K562 (cell line): ENCODE measurements at regions not wholly inside any gene's neighbourhood (a gene's known extent, or its start where the extent isn't known, plus 50 kb on each side); places are given as distances from the start of the nearest gene placed in this dataset.

Experiments used
- ATAC-seq: fragments of 200-7000 bp; cut with Tn5 transposase; 3 replicates; pipeline ENCODE4 v1.9.1; 2020; ENCODE audit warnings: moderate library complexity
- BruUV-seq: library from RNA; stranded (reverse); fragments of 400-500 nt; replicated peaks from 2 replicates; lab custom pipeline; 2021; lab: Mats Ljungman, UMichigan
- CTCF ChIA-PET: fragments of 300-600 bp; formaldehyde crosslinking; extraction: SDS; loops from one replicate; lab custom pipeline; 2021; ENCODE audit warnings: low intra/inter-chr PET ratio; lab: Yijun Ruan, JAX
- POLR2A ChIA-PET: fragments of 300-600, 350-650 bp; sonication (Branson Sonifier 250); formaldehyde crosslinking; extraction: SDS; loops from one replicate; lab custom pipeline; 2021; ENCODE audit warnings: antibody characterized with exemption, inconsistent platforms; lab: Yijun Ruan, JAX
- DNase-seq, 4 experiments: peaks; one replicate each; pipeline versions ENCODE4 v3.0.0 to v3.0.0-alpha.2; 2011 to 2018; ENCODE audit warnings: low spot score in 3 of 4, mixed read lengths in 3 of 4; ENCODE audit errors: extremely low read depth in 1 of 4
- FAIRE-seq: peaks from 2 replicates; lab custom pipeline; 2011; peaks lifted over from hg19 to GRCh38; lab: Jason Lieb, UNC
- H2AFZ ChIP-seq: 2 replicates; pipeline ENCODE4 v1.6.0; 2011; ENCODE audit warnings: low read depth, low read length, control low read depth, inconsistent platforms
- H3K27ac ChIP-seq: fragments of 200-600 bp; 3 replicates; pipeline ENCODE4 v1.8.0; 2011; ENCODE audit warnings: low read depth, mild to moderate bottlenecking, control low read depth, inconsistent platforms, low read length, moderate library complexity, mixed read lengths; ENCODE audit errors: extremely low read depth
- H3K27me3 ChIP-seq, 2 experiments: fragments of 300-600 bp in 1 of 2; 2 replicates in 1 of 2; 3 replicates in 1 of 2; pipeline versions ENCODE4 v1.6.0 to v1.8.0; 2011; ENCODE audit warnings: inconsistent platforms in 2 of 2, low read length in 2 of 2, mild to moderate bottlenecking in 1 of 2, mixed read lengths in 1 of 2, moderate library complexity in 1 of 2; ENCODE audit not compliant: control insufficient read depth in 2 of 2, insufficient read depth in 2 of 2
- H3K36me3 ChIP-seq: fragments of 300-600 bp; 3 replicates; pipeline ENCODE4 v1.8.0; 2011; ENCODE audit warnings: mild to moderate bottlenecking, low read length, inconsistent platforms; ENCODE audit not compliant: control insufficient read depth, insufficient read depth
- H3K4me1 ChIP-seq, 2 experiments: fragments of 200-600 bp in 1 of 2; replicated peaks in 1 of 2; 2 replicates in 1 of 2; 3 replicates in 1 of 2; pipeline versions ENCODE4 v1.5.1 to v1.8.0; 2011; ENCODE audit warnings: inconsistent platforms in 2 of 2, low read length in 2 of 2, mild to moderate bottlenecking in 1 of 2, mixed read lengths in 1 of 2, moderate library complexity in 1 of 2; ENCODE audit not compliant: control insufficient read depth in 2 of 2, insufficient read depth in 2 of 2
- H3K4me2 ChIP-seq: 2 replicates; pipeline ENCODE4 v1.6.1; 2011; ENCODE audit warnings: low read length, control low read depth, inconsistent platforms, mixed read lengths; ENCODE audit not compliant: insufficient read depth
- H3K4me3 ChIP-seq: fragments of 200-600 bp; sonication (generic), shearing (Covaris generic); 2 replicates; pipeline ENCODE4 v1.5.1; 2016; ENCODE audit warnings: control low read depth, inconsistent platforms
- H3K79me2 ChIP-seq: fragments of 200-600 bp; 3 replicates; pipeline ENCODE4 v1.8.0; 2011; ENCODE audit warnings: low read length, inconsistent platforms; ENCODE audit not compliant: control insufficient read depth, insufficient read depth
- H3K9ac ChIP-seq, 2 experiments: 2 replicates each; pipeline versions ENCODE4 v1.6.0 to v1.6.1; 2011; ENCODE audit warnings: low read depth in 2 of 2, low read length in 2 of 2, control low read depth in 1 of 2, inconsistent platforms in 1 of 2, mild to moderate bottlenecking in 1 of 2, mixed read lengths in 1 of 2; ENCODE audit not compliant: insufficient read depth in 1 of 2
- H3K9me1 ChIP-seq: one replicate; pipeline ENCODE4 v1.6.0; 2011; ENCODE audit warnings: inconsistent platforms, mild to moderate bottlenecking, low read length, moderate library complexity; ENCODE audit not compliant: control insufficient read depth, insufficient read depth
- H3K9me3 ChIP-seq: replicated peaks from 2 replicates; pipeline ENCODE4 v1.5.1; 2011; ENCODE audit warnings: low read depth, low read length, inconsistent platforms; ENCODE audit not compliant: control insufficient read depth, insufficient read depth
- H4K20me1 ChIP-seq: replicated peaks from 2 replicates; pipeline ENCODE4 v1.6.1; 2011; ENCODE audit warnings: low read length, inconsistent platforms, mixed read lengths; ENCODE audit not compliant: control insufficient read depth, insufficient read depth
- ATF7 ChIP-seq: fragments of 450-650 bp; IDR thresholded peaks from 2 replicates; pipeline ENCODE4 v1.7.1; 2014; ENCODE audit warnings: mild to moderate bottlenecking, moderate library complexity
- DIDO1 ChIP-seq: fragments of 450-650 bp; IDR thresholded peaks from 2 replicates; pipeline ENCODE4 v1.6.1; 2016; ENCODE audit warnings: low read depth, missing biosample characterization, missing genetic modification characterization
- EZH2 ChIP-seq: IDR thresholded peaks from 2 replicates; pipeline ENCODE4 v1.6.1; 2012; ENCODE audit warnings: low read depth, mild to moderate bottlenecking, inconsistent platforms, low read length, borderline replicate concordance
- HDAC8 ChIP-seq: fragments of 450-650 bp; IDR thresholded peaks from 2 replicates; pipeline ENCODE4 v1.6.1; 2016; ENCODE audit warnings: mild to moderate bottlenecking, missing genetic modification characterization, moderate library complexity, missing compliant biosample characterization
- MAFG ChIP-seq: fragments of 450-650 bp; conservative IDR thresholded peaks from 2 replicates; pipeline ENCODE4 v1.6.1; 2016; ENCODE audit warnings: missing genetic modification characterization, missing compliant biosample characterization
- NR2C2 ChIP-seq, 2 experiments: fragments of 200-800 bp in 1 of 2; sonication (Bioruptor generic) in 1 of 2; sonication (generic) in 1 of 2; formaldehyde crosslinking in 1 of 2; IDR thresholded peaks; 2 replicates each; pipeline versions ENCODE4 v1.6.1 to v1.8.0; 2016 to 2022; ENCODE audit warnings: mild to moderate bottlenecking in 1 of 2, missing compliant biosample characterization in 1 of 2, missing genetic modification characterization in 1 of 2, missing genetic modification reagents in 1 of 2
- POLR2B ChIP-seq: fragments of 450-650 bp; IDR thresholded peaks from 2 replicates; pipeline ENCODE4 v1.6.1; 2018; ENCODE audit warnings: low read depth; ENCODE audit not compliant: partially characterized antibody
- RBM22 ChIP-seq: fragments of 200-400 bp; formaldehyde crosslinking; IDR thresholded peaks from 2 replicates; pipeline ENCODE4 v1.6.1; 2018; ENCODE audit warnings: low read length, low read depth; ENCODE audit not compliant: poor library complexity, severe bottlenecking
- XRCC3 ChIP-seq: fragments of 450-650 bp; IDR thresholded peaks from 2 replicates; pipeline ENCODE4 v1.6.1; 2017; ENCODE audit warnings: mild to moderate bottlenecking, moderate library complexity
- ZNF444 ChIP-seq: fragments of 250-450 bp; sonication (Bioruptor Pico); IDR thresholded peaks from 2 replicates; pipeline ENCODE4 v1.4.0; 2020; ENCODE audit warnings: mild to moderate bottlenecking, moderate library complexity
- WGBS: fragments of 100-300 bp; shearing (Covaris generic); methylation state at CpG from one replicate; pipeline ENCODE4 v1.1.6; 2016; ENCODE audit warnings: low coverage, mixed read lengths; ENCODE audit not compliant: insufficient coverage; ENCODE audit errors: missing lambda C conversion rate; 5-methylcytosine and 5-hydroxymethylcytosine counted together
- in situ Hi-C: fragments of 300-500 bp; cut with MboI; formaldehyde crosslinking; loops from 4 replicates; pipeline ENCODE4 v1.15.0; 2018; ENCODE audit warnings: inconsistent platforms, mixed read lengths
- intact Hi-C: fragments of 100-400 bp; cut with micrococcal nuclease; formaldehyde crosslinking; loops from 2 replicates; pipeline ENCODE4 v1.14.2; 2022
- TF ChIP-seq, protein P1 (sequence below): sonication (generic); formaldehyde crosslinking; IDR thresholded peaks from 2 replicates; pipeline ENCODE4 v1.8.1; 2022; ENCODE audit warnings: missing genetic modification reagents
- TF ChIP-seq, protein P2 (sequence below): fragments of 450-650 bp; formaldehyde crosslinking; IDR thresholded peaks from 2 replicates; pipeline ENCODE4 v1.4.0; 2020; ENCODE audit warnings: mild to moderate bottlenecking, mixed read lengths
- TF ChIP-seq, protein P3 (sequence below): sonication (generic); formaldehyde crosslinking; IDR thresholded peaks from 2 replicates; pipeline ENCODE4 v1.8.0; 2023; ENCODE audit warnings: missing genetic modification reagents, mild to moderate bottlenecking, borderline replicate concordance
- TF ChIP-seq, protein P4 (sequence below): fragments of 450-650 bp; formaldehyde crosslinking; IDR thresholded peaks from 2 replicates; pipeline ENCODE4 v1.4.0; 2020; ENCODE audit warnings: mild to moderate bottlenecking, moderate library complexity

DNA sequence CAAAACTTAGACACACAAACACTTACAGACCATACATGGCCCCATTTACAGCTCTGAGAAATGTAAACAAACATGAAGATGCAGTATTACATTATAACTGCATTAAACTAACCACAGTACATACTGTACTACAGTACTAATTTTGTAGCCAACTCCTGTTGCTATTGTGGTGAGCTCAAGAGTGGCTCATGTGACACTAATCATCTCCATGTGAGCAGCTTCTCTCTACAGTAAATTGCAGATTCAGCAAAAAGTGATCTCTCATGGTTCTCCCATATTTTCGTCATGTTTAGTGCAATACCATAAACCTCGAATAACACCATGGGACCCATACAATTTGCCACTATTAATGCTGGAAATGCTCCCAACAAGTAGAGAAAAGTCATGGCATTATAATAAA, 860.4 kb downstream of the EPHA7 start:
- no peaks in the 10 kb centered on the region for H4K20me1 ChIP-seq
- ChIA-PET POLR2A (no interaction called here), CTCF (no interaction called here)
- H3K4me2 ChIP-seq, result no peak overlapping the region
- in situ Hi-C loops, result no loop called here
- no peaks in the 10 kb centered on the region for H3K9me3 ChIP-seq
- H3K36me3 ChIP-seq, result no peaks in the 10 kb centered on the region
- intact Hi-C loops, result no loop called here
- ATAC-seq (no peak), FAIRE-seq (no peak), DNase-seq (no peak)
- H3K9ac ChIP-seq, result no peak overlapping the region
- no peaks in the 10 kb centered on the region for H3K27me3 ChIP-seq
- no peaks in the 10 kb centered on the region for H3K79me2 ChIP-seq
- no peaks in the 10 kb centered on the region for H3K9me1 ChIP-seq
- no TSS peak for BruUV-seq
- H3K4me3 ChIP-seq, result no peak overlapping the region
- H2AFZ ChIP-seq, result no peak overlapping the region
- H3K27ac ChIP-seq, result no peak overlapping the region
- no peaks in the 10 kb centered on the region for H3K4me1 ChIP-seq
- 0% methylated on average over 2 of the region's 2 CpGs for WGBS
- TF ChIP-seq DIDO1 (tag) (no peak), RBM22 (no peak), EZH2 (no peak), MAFG (tag) (peak; percentile 75), POLR2B (no peak), NR2C2 (CRISPR knock-in tag; IDR thresholded peaks at IDR 0.05) (no peak), NR2C2 (tag; IDR thresholded peaks at IDR 0.05) (no peak), HDAC8 (tag) (no peak), XRCC3 (no peak), ATF7 (no peak), ZNF444 (CRISPR knock-in tag) (no peak)
- TF ChIP-seq, protein P1, sequence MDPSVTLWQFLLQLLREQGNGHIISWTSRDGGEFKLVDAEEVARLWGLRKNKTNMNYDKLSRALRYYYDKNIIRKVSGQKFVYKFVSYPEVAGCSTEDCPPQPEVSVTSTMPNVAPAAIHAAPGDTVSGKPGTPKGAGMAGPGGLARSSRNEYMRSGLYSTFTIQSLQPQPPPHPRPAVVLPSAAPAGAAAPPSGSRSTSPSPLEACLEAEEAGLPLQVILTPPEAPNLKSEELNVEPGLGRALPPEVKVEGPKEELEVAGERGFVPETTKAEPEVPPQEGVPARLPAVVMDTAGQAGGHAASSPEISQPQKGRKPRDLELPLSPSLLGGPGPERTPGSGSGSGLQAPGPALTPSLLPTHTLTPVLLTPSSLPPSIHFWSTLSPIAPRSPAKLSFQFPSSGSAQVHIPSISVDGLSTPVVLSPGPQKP (CRISPR knock-in tag), result no peak
- TF ChIP-seq, protein P2, sequence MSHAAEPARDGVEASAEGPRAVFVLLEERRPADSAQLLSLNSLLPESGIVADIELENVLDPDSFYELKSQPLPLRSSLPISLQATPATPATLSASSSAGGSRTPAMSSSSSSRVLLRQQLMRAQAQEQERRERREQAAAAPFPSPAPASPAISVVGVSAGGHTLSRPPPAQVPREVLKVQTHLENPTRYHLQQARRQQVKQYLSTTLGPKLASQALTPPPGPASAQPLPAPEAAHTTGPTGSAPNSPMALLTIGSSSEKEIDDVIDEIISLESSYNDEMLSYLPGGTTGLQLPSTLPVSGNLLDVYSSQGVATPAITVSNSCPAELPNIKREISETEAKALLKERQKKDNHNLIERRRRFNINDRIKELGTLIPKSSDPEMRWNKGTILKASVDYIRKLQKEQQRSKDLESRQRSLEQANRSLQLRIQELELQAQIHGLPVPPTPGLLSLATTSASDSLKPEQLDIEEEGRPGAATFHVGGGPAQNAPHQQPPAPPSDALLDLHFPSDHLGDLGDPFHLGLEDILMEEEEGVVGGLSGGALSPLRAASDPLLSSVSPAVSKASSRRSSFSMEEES, result no peak
- TF ChIP-seq, protein P3, sequence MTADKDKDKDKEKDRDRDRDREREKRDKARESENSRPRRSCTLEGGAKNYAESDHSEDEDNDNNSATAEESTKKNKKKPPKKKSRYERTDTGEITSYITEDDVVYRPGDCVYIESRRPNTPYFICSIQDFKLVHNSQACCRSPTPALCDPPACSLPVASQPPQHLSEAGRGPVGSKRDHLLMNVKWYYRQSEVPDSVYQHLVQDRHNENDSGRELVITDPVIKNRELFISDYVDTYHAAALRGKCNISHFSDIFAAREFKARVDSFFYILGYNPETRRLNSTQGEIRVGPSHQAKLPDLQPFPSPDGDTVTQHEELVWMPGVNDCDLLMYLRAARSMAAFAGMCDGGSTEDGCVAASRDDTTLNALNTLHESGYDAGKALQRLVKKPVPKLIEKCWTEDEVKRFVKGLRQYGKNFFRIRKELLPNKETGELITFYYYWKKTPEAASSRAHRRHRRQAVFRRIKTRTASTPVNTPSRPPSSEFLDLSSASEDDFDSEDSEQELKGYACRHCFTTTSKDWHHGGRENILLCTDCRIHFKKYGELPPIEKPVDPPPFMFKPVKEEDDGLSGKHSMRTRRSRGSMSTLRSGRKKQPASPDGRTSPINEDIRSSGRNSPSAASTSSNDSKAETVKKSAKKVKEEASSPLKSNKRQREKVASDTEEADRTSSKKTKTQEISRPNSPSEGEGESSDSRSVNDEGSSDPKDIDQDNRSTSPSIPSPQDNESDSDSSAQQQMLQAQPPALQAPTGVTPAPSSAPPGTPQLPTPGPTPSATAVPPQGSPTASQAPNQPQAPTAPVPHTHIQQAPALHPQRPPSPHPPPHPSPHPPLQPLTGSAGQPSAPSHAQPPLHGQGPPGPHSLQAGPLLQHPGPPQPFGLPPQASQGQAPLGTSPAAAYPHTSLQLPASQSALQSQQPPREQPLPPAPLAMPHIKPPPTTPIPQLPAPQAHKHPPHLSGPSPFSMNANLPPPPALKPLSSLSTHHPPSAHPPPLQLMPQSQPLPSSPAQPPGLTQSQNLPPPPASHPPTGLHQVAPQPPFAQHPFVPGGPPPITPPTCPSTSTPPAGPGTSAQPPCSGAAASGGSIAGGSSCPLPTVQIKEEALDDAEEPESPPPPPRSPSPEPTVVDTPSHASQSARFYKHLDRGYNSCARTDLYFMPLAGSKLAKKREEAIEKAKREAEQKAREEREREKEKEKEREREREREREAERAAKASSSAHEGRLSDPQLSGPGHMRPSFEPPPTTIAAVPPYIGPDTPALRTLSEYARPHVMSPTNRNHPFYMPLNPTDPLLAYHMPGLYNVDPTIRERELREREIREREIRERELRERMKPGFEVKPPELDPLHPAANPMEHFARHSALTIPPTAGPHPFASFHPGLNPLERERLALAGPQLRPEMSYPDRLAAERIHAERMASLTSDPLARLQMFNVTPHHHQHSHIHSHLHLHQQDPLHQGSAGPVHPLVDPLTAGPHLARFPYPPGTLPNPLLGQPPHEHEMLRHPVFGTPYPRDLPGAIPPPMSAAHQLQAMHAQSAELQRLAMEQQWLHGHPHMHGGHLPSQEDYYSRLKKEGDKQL (CRISPR knock-in tag), result no peak
- TF ChIP-seq, protein P4, sequence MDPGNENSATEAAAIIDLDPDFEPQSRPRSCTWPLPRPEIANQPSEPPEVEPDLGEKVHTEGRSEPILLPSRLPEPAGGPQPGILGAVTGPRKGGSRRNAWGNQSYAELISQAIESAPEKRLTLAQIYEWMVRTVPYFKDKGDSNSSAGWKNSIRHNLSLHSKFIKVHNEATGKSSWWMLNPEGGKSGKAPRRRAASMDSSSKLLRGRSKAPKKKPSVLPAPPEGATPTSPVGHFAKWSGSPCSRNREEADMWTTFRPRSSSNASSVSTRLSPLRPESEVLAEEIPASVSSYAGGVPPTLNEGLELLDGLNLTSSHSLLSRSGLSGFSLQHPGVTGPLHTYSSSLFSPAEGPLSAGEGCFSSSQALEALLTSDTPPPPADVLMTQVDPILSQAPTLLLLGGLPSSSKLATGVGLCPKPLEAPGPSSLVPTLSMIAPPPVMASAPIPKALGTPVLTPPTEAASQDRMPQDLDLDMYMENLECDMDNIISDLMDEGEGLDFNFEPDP (CRISPR knock-in tag), result no peak
